ENCODE measurements at regions not wholly inside any gene's neighbourhood (a gene's known extent, or its start where the extent isn't known, plus 50 kb on each side); places are given as distances from the start of the nearest gene placed in this dataset.

DNA sequence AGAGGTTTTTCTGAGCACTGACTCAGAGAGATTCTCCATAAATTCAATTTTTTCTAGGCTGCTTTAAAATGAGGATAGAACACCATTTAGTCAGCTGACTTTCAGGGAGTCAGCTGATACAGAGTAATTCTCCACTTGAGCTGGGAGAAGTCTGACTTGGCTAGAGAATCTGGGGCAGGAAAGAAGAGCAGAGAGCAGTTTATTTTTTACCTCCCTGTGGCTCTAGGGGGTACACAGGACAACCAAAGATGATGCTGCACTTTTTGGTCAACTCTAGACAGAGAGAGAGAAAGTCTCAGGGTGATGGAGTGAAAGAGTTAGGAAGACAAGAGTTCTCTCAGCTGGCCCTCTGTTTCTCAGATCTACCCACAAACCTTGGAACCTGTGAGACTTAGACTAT lies 67.3 kb upstream of the EED start:
- Histone ChIP-seq H3K79me2 (ENCODE audit: control insufficient read depth, insufficient read depth, low read length) (no peaks in the 10 kb centered on the region), H3K9me3 (ENCODE audit: control extremely low read depth in 1 of 3, control insufficient read depth in 2 of 3, insufficient read depth in 1 of 3, low read length in 2 of 3) (no peaks in the 10 kb centered on the region), H3K27ac (ENCODE audit: low read length in 2 of 2) (no peak overlapping the region), H3K27me3 (replicated peaks in 1 of 4; ENCODE audit: control extremely low read depth in 1 of 4, control insufficient read depth in 3 of 4, insufficient read depth in 4 of 4, low read length in 3 of 4) (no peaks in the 10 kb centered on the region), H4K20me1 (ENCODE audit: control insufficient read depth, insufficient read depth, low read length, poor library complexity, severe bottlenecking) (no peaks in the 10 kb centered on the region), H3K4me3 (ENCODE audit: control extremely low read depth in 1 of 5, extremely low read depth in 1 of 5, insufficient read depth in 1 of 5, low read depth in 2 of 5, low read length in 4 of 5) (no peak overlapping the region), H3K4me1 (ENCODE audit: control insufficient read depth in 2 of 2, insufficient read depth in 2 of 2, low read length in 2 of 2) (no peaks in the 10 kb centered on the region), H3K4me2 (replicated peaks; ENCODE audit: low read depth, low read length, poor library complexity, severe bottlenecking) (no peak overlapping the region), H3K36me3 (replicated peaks in 1 of 2; ENCODE audit: control extremely low read depth in 1 of 2, control insufficient read depth in 1 of 2, extremely low read depth in 1 of 2, insufficient read depth in 2 of 2, low read length in 1 of 2) (no peaks in the 10 kb centered on the region), H2AFZ (ENCODE audit: insufficient read depth, low read depth, low read length, poor library complexity, severe bottlenecking) (no peak overlapping the region), H3K9ac (ENCODE audit: low read length) (no peak overlapping the region)
- H3K27me3 Mint-ChIP-seq: peaks cover 6% of the 10 kb centered on the region
- peaks cover 5% of the 10 kb centered on the region for H3K4me1 Mint-ChIP-seq
- no peak overlapping the region for H3K27ac Mint-ChIP-seq
- TF ChIP-seq, protein P1, sequence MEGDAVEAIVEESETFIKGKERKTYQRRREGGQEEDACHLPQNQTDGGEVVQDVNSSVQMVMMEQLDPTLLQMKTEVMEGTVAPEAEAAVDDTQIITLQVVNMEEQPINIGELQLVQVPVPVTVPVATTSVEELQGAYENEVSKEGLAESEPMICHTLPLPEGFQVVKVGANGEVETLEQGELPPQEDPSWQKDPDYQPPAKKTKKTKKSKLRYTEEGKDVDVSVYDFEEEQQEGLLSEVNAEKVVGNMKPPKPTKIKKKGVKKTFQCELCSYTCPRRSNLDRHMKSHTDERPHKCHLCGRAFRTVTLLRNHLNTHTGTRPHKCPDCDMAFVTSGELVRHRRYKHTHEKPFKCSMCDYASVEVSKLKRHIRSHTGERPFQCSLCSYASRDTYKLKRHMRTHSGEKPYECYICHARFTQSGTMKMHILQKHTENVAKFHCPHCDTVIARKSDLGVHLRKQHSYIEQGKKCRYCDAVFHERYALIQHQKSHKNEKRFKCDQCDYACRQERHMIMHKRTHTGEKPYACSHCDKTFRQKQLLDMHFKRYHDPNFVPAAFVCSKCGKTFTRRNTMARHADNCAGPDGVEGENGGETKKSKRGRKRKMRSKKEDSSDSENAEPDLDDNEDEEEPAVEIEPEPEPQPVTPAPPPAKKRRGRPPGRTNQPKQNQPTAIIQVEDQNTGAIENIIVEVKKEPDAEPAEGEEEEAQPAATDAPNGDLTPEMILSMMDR (IDR thresholded peaks at IDR 0.05): no peak
- TF ChIP-seq EZH2 (IDR thresholded peaks at IDR 0.05; ENCODE audit: borderline replicate concordance, insufficient read depth, low read depth, low read length, poor library complexity, severe bottlenecking): no peak
- CTCF ChIA-PET: no interaction called here
- POLR2A ChIA-PET: interaction anchor here (0.6 kb wide), 1 partner anchor 9 kb away, joined by 6 read pairs; no protein-coding TSS in a partner anchor
- ATAC-seq (ENCODE audit: low read depth): no peak
- H3K9me3 Mint-ChIP-seq (ENCODE audit: insufficient read depth): no peaks in the 10 kb centered on the region
- intact Hi-C loops (cut with micrococcal nuclease): no loop called here
- H3K4me3 Mint-ChIP-seq: no peak overlapping the region
- no peak for DNase-seq

DNA sequence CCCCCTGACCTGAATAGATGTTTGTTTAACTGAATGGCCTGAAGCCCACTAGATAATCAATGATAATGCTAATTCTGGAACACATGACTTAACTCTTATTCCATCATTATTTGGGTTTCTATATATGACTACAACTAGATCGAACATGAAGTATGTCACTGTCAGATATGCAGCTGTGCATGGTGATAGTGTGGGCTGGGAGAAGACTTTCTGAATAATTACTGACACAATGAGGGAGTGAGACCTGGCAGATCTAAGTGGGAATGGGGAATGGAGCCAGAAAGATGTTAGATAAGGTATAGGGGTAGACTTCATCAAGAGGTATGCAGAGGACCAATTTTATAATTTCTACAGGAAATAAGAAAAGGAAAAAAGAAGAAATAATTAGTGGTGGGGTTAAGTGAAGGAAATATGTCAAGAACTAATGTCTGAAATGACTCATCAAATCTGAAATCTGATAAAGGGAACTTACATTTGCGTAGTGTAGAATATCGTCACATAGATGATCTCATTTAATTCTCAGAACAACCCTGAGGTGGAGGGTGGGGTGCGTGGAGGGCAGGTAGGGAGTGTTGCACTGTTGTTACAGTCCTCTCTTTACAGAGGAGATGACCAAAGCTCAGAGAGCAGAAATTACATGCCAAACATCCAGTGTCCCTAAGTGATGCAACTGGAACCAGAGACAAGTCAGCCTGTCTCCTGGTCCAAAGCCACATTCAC lies 68.2 kb upstream of the EED start:
- CTCF ChIA-PET: no interaction called here
- peaks cover 6% of the 10 kb centered on the region for H3K27me3 Mint-ChIP-seq
- Histone ChIP-seq H3K36me3 (replicated peaks in 1 of 2; ENCODE audit: control extremely low read depth in 1 of 2, control insufficient read depth in 1 of 2, extremely low read depth in 1 of 2, insufficient read depth in 2 of 2, low read length in 1 of 2) (no peaks in the 10 kb centered on the region), H3K9me3 (ENCODE audit: control extremely low read depth in 1 of 3, control insufficient read depth in 2 of 3, insufficient read depth in 1 of 3, low read length in 2 of 3) (no peaks in the 10 kb centered on the region), H4K20me1 (ENCODE audit: control insufficient read depth, insufficient read depth, low read length, poor library complexity, severe bottlenecking) (no peaks in the 10 kb centered on the region), H3K9ac (ENCODE audit: low read length) (no peak overlapping the region), H3K27ac (ENCODE audit: low read length in 2 of 2) (no peak overlapping the region), H2AFZ (ENCODE audit: insufficient read depth, low read depth, low read length, poor library complexity, severe bottlenecking) (no peak overlapping the region), H3K27me3 (replicated peaks in 1 of 4; ENCODE audit: control extremely low read depth in 1 of 4, control insufficient read depth in 3 of 4, insufficient read depth in 4 of 4, low read length in 3 of 4) (no peaks in the 10 kb centered on the region), H3K4me2 (replicated peaks; ENCODE audit: low read depth, low read length, poor library complexity, severe bottlenecking) (no peak overlapping the region), H3K4me1 (ENCODE audit: control insufficient read depth in 2 of 2, insufficient read depth in 2 of 2, low read length in 2 of 2) (no peaks in the 10 kb centered on the region), H3K79me2 (ENCODE audit: control insufficient read depth, insufficient read depth, low read length) (no peaks in the 10 kb centered on the region), H3K4me3 (ENCODE audit: control extremely low read depth in 1 of 5, extremely low read depth in 1 of 5, insufficient read depth in 1 of 5, low read depth in 2 of 5, low read length in 4 of 5) (no peak overlapping the region)
- DNase-seq (no peak), ATAC-seq (ENCODE audit: low read depth) (no peak)
- peaks cover 5% of the 10 kb centered on the region for H3K4me1 Mint-ChIP-seq
- H3K4me3 Mint-ChIP-seq: no peak overlapping the region
- no peak for TF ChIP-seq EZH2 (IDR thresholded peaks at IDR 0.05; ENCODE audit: borderline replicate concordance, insufficient read depth, low read depth, low read length, poor library complexity, severe bottlenecking)
- TF ChIP-seq, protein P1 (IDR thresholded peaks at IDR 0.05): no peak
- intact Hi-C loops (cut with micrococcal nuclease): no loop called here
- 55% methylated on average over 2 of the region's 4 CpGs for WGBS (ENCODE audit: insufficient coverage)
- no peaks in the 10 kb centered on the region for H3K9me3 Mint-ChIP-seq (ENCODE audit: insufficient read depth)
- POLR2A ChIA-PET: no interaction called here
- H3K27ac Mint-ChIP-seq: no peak overlapping the region
